ENCODE measurements at regions not wholly inside any gene's neighbourhood (a gene's known extent, or its start where the extent isn't known, plus 50 kb on each side); places are given as distances from the start of the nearest gene placed in this dataset.

DNA sequence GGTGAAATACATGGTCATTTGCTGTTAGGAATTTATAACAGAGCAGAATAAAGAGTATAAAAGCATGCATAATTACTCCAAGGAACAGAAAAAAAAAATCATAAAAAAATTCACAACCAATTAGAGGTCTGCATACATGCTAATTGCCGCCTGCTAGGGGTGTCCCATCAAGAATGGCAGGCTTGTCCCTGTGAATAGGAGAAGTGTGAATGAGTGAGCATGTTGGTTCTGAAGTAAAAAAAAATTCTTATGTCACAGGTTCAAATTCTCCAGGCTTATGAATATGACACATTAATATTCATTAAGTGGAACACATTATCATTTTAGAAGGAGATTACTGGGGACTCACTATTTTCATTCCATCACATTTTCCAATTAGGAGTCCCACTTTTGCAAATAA lies 822.7 kb downstream of the NTRK3 start:
- H3K9me3 ChIP-seq: no peaks in the 10 kb centered on the region
- WGBS: 78% methylated on average over 1 of the region's 1 CpG
- no peaks in the 10 kb centered on the region for H3K36me3 ChIP-seq
- no peak for TF ChIP-seq POLR2A (IDR thresholded peaks at IDR 0.05)
- TF ChIP-seq POLR2AphosphoS5 (IDR thresholded peaks at IDR 0.05): no peak
- TF ChIP-seq, protein P1, sequence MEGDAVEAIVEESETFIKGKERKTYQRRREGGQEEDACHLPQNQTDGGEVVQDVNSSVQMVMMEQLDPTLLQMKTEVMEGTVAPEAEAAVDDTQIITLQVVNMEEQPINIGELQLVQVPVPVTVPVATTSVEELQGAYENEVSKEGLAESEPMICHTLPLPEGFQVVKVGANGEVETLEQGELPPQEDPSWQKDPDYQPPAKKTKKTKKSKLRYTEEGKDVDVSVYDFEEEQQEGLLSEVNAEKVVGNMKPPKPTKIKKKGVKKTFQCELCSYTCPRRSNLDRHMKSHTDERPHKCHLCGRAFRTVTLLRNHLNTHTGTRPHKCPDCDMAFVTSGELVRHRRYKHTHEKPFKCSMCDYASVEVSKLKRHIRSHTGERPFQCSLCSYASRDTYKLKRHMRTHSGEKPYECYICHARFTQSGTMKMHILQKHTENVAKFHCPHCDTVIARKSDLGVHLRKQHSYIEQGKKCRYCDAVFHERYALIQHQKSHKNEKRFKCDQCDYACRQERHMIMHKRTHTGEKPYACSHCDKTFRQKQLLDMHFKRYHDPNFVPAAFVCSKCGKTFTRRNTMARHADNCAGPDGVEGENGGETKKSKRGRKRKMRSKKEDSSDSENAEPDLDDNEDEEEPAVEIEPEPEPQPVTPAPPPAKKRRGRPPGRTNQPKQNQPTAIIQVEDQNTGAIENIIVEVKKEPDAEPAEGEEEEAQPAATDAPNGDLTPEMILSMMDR (IDR thresholded peaks at IDR 0.05): no peak
- no peaks in the 10 kb centered on the region for H3K4me1 ChIP-seq
- H3K27ac ChIP-seq: no peak overlapping the region
- H3K4me3 ChIP-seq: no peak overlapping the region
- no peaks in the 10 kb centered on the region for H3K27me3 ChIP-seq
- no peak for DNase-seq (ENCODE audit: low spot score in 2 of 2)

DNA sequence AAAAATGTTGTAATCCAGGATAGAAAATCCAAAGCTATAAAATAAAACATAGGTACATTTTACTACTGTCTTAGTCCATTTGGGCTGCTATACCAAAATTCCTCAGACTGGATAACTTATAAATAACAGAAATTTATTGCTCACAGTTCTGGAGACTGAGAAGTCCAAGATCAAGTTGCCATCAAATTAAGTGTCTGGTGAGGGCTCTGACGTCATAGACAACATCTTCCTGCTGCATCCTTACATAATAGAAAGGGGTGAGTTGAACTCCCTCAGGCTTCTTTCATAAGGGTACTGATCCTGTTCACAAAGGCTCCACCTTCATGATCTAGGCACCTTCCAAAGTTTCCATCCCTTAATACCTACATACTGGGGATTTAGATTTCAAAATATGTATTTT lies 826.8 kb downstream of the NTRK3 start:
- Histone ChIP-seq H3K36me3 (no peaks in the 10 kb centered on the region), H3K27me3 (no peaks in the 10 kb centered on the region), H3K27ac (no peak overlapping the region), H3K4me3 (no peak overlapping the region), H3K4me1 (no peaks in the 10 kb centered on the region), H3K9me3 (no peaks in the 10 kb centered on the region)
- DNase-seq (ENCODE audit: low spot score in 2 of 2): no peak
- TF ChIP-seq EP300 (IDR thresholded peaks at IDR 0.05): no peak
- TF ChIP-seq POLR2AphosphoS5 (IDR thresholded peaks at IDR 0.05): no peak
- TF ChIP-seq, protein P1 (IDR thresholded peaks at IDR 0.05): no peak
- TF ChIP-seq POLR2A (IDR thresholded peaks at IDR 0.05): no peak
- 47% methylated on average over 1 of the region's 1 CpG for WGBS

DNA sequence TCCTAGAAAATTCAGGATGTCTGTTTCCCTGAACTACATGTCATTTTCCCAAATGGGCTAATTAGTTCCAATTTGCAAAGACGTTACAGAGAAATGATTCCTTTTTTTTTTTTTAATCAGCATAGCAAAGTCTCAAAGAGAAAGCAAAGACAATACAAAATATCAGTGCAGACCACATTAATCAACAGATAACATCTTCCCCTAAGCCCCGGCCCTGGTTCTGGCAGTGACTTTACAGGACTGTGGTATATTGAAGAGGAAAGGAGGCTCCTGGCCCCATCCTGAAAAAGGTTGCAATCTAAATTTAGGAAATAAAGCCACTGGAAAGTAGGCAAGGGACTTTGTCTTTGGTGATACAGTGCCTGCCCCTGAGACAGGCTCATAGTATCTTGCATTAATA lies 836.5 kb downstream of the NTRK3 start:
- no peaks in the 10 kb centered on the region for H3K36me3 ChIP-seq
- 25% methylated on average over 2 of the region's 2 CpGs for WGBS
- no peaks in the 10 kb centered on the region for H3K4me1 ChIP-seq
- no peak overlapping the region for H3K4me3 ChIP-seq
- no peaks in the 10 kb centered on the region for H3K9me3 ChIP-seq
- DNase-seq (ENCODE audit: low spot score in 2 of 2): no peak
- no peak for TF ChIP-seq POLR2A (IDR thresholded peaks at IDR 0.05)
- no peak for TF ChIP-seq POLR2AphosphoS5 (IDR thresholded peaks at IDR 0.05)
- TF ChIP-seq, protein P1 (IDR thresholded peaks at IDR 0.05): no peak
- no peak overlapping the region for H3K27ac ChIP-seq
- no peaks in the 10 kb centered on the region for H3K27me3 ChIP-seq

GRCh38 chr15:87419344-87419743 lies 837.2 kb downstream of the NTRK3 start:
- Histone ChIP-seq H3K4me3 (no peak overlapping the region), H3K27me3 (no peaks in the 10 kb centered on the region), H3K36me3 (no peaks in the 10 kb centered on the region), H3K9me3 (no peaks in the 10 kb centered on the region), H3K4me1 (no peaks in the 10 kb centered on the region), H3K27ac (no peak overlapping the region)
- no peak for DNase-seq (ENCODE audit: low spot score in 2 of 2)
- 69% methylated on average over 1 of the region's 1 CpG for WGBS
- TF ChIP-seq, protein P1 (IDR thresholded peaks at IDR 0.05): no peak
- TF ChIP-seq POLR2AphosphoS5 (IDR thresholded peaks at IDR 0.05): no peak
- no peak for TF ChIP-seq POLR2A (IDR thresholded peaks at IDR 0.05)
- TF ChIP-seq EP300 (IDR thresholded peaks at IDR 0.05): no peak

- no peaks in the 10 kb centered on the region for H3K27me3 ChIP-seq
These were observed 839.8 kb downstream of the NTRK3 start for GRCh38 chr15:87416591-87417257.

More at GRCh38 chr15:87416591-87417257, 839.8 kb downstream of the NTRK3 start:
- H3K36me3 ChIP-seq: no peaks in the 10 kb centered on the region
- H3K4me1 ChIP-seq: no peaks in the 10 kb centered on the region
- no peaks in the 10 kb centered on the region for H3K9me3 ChIP-seq
- WGBS: 66% methylated on average over 5 of the region's 5 CpGs
- no peak overlapping the region for H3K27ac ChIP-seq
- no peak for TF ChIP-seq POLR2A (IDR thresholded peaks at IDR 0.05)
- TF ChIP-seq EP300 (IDR thresholded peaks at IDR 0.05): no peak
- TF ChIP-seq, protein P1 (IDR thresholded peaks at IDR 0.05): no peak
- TF ChIP-seq POLR2AphosphoS5 (IDR thresholded peaks at IDR 0.05): no peak
- no peak overlapping the region for H3K4me3 ChIP-seq
- DNase-seq (ENCODE audit: low spot score in 2 of 2): no peak

Data from suprapubic skin (tissue), 4 donors.